HG03060 (cell line): ENCODE measurements at regions not wholly inside any gene's neighbourhood (a gene's known extent, or its start where the extent isn't known, plus 50 kb on each side); places are given as distances from the start of the nearest gene placed in this dataset.

Experiments
- ATAC-seq: cut with Tn5 transposase; IDR thresholded peaks from one replicate; pipeline ENCODE4 v1.9.1; 2021; ENCODE audit warnings: low read depth, moderate number of reproducible peaks; ENCODE audit not compliant: unreplicated experiment

- ATAC-seq: no peak
Observed at GRCh38 chr9:79970146-79970425, 398.3 kb downstream of the TLE4 start.

GRCh38 chr9:79969393-79970145 is 397.8 kb downstream of the TLE4 start:
- ATAC-seq: no peak

DNA sequence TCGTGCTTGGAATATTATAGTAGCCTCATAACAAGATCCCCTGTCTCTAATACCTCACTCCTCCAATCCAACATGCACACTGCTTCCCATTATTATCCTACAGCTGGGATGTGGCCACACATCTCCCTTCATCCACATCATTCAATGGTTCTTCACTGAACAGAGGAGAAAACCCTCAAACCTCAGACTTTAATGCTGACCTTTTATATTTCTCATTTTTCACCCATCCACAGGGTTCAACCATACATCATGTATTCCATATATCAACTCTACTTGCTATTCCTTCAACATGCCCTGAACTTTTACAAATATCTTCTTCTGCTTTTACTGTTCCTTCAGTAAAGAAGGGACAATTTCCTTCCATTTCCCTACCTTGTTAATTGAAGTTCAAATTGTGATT is 396.8 kb downstream of the TLE4 start:
- ATAC-seq: no peak

GRCh38 chr9:79962836-79963235 is 391.1 kb downstream of the TLE4 start:
- no peak for ATAC-seq

GRCh38 chr9:79962150-79962549 is 390.4 kb downstream of the TLE4 start:
- ATAC-seq: no peak

GRCh38 chr9:79955300-79955699 is 383.5 kb downstream of the TLE4 start:
- ATAC-seq: no peak

DNA sequence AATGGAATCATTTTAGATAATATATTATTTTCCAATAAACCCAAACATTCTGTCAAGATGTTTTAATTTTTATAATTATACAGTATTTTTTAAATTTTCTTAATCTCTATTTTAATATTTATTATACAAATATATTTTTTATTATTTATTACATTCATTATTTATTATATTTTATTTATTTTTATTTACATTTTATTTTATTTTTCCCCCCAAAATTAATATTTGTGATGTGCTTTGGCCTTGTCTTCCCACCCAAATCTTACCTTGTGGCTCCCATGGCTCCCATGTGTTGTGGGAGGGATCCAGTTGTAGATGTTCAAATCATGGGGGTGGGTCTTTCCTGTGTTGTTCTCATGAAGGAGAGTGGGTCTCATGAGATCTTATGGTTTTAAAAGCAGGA is 382.1 kb downstream of the TLE4 start:
- ATAC-seq: no peak

- no peak for ATAC-seq
Observed at GRCh38 chr9:79952401-79952800, 380.6 kb downstream of the TLE4 start.

DNA sequence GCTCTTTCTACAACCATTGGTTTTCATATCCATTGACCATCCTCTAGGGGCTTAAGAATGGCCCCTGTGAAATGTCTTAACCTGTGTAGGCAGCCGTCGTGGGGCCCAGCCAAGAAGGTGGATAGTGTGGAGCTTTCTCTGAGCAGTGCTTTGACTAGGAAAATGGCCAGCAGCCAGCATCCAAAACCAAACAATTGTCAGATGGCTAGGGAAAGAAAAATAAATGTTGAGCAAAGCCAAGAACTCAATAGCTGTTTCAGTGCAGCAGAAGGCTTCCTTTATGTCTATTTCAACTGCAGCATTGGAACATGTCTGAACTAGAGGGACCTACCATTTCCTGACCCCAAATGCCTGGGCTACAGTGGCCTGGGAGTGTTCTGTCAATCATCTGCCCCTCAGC is 374.9 kb downstream of the TLE4 start:
- no peak for ATAC-seq

DNA sequence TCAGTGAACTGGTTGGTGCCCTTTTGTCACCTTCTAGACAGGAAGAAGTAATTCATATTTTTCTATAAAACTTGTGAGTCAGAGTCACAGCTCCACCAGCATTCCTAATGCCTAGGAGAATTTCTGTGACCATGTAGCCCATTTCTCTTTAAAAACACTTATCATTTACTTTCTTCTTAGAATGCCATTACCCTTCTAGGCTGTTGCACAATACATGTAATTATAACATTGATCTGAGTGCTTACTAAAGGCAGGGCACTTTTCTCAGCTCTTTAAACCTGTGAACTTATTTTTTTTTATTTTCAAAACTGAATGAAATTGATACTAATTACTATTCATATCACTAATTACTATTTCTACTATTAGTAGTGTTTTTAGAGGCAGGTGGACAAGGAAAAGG is 373.7 kb downstream of the TLE4 start:
- no peak for ATAC-seq

GRCh38 chr9:79945016-79945415 is 373.3 kb downstream of the TLE4 start:
- ATAC-seq: no peak

GRCh38 chr9:79940919-79941318 is 369.2 kb downstream of the TLE4 start:
- no peak for ATAC-seq

GRCh38 chr9:79939819-79940218 is 368.1 kb downstream of the TLE4 start:
- ATAC-seq: no peak

GRCh38 chr9:79936336-79936735 is 364.6 kb downstream of the TLE4 start:
- ATAC-seq: no peak

- ATAC-seq: no peak
Observed at GRCh38 chr9:79929285-79929684, 357.5 kb downstream of the TLE4 start.

DNA sequence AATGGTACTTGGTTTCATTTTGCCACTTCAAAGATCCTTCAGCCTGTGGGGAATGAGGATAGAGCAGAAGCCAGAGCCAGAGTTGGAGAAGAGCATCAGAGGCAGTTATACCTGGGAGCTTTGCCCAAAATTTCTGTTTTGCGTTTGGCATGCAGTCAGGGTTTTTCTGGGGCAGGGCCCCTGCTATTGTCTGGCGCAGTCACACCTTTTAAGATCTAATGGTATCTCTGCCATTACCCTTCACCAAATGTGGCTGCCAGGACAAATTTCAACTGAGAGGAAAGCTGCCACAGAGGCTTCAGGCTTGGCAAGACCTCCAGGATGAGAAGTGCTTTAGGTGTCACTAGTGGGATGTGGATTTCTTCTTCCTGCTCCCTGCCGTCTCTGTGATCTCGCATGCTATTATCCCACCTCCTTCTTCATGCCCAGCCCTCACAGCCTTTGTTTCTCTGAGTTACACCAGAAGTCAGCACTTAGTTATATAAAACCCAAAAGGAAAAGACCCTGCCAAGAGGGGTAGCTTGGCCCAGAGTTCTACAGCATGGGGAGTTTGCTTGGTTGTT is 357.0 kb downstream of the TLE4 start:
- no peak for ATAC-seq

- no peak for ATAC-seq
Observed at GRCh38 chr9:79925326-79925725, 353.6 kb downstream of the TLE4 start.

- no peak for ATAC-seq
Observed at GRCh38 chr9:79924836-79925235, 353.1 kb downstream of the TLE4 start.

- ATAC-seq: no peak
Observed at GRCh38 chr9:79917421-79917820, 345.7 kb downstream of the TLE4 start.

DNA sequence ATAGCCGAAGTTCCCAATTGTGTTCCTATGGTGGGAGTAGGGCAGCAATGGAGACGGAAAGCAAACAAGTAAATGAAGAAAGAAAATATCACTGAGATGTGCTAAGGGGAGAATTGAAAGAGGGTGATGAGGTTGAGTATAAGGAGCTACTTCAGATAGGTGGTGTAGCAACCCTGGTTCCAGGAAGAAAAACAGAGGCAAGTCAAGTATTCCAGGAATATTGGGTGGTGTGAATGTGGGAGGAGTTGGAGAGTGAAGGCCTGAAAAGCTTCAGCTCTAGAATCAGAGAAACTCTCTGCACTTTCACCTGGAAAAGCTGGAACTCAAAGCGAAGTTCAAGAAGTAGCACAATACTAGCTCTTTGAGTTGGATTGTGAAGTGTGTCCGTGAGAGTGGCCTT is 342.1 kb downstream of the TLE4 start:
- no peak for ATAC-seq

GRCh38 chr9:79912318-79913070 is 340.7 kb downstream of the TLE4 start:
- no peak for ATAC-seq

- no peak for ATAC-seq
Observed at GRCh38 chr9:79911724-79912123, 340.0 kb downstream of the TLE4 start.
